Parathyroid adenoma (tissue), 2 donors: ENCODE measurements at regions not wholly inside any gene's neighbourhood (a gene's known extent, or its start where the extent isn't known, plus 50 kb on each side); places are given as distances from the start of the nearest gene placed in this dataset.

Source experiments
- H2AFZ ChIP-seq: fragments of 300-600 bp; sonication (generic); one replicate; pipeline ENCODE4 v1.7.0; 2017; ENCODE audit warnings: antibody characterized with exemption, mild to moderate bottlenecking
- H3K27ac ChIP-seq: fragments of 300-600 bp; sonication (generic); one replicate; pipeline ENCODE4 v1.7.0; 2017
- H3K27me3 ChIP-seq: fragments of 300-600 bp; sonication (generic); one replicate; pipeline ENCODE4 v1.7.0; 2017; ENCODE audit warnings: low read length; ENCODE audit not compliant: control insufficient read depth, insufficient read depth
- H3K36me3 ChIP-seq: fragments of 300-600 bp; sonication (generic); one replicate; pipeline ENCODE4 v1.7.0; 2017; ENCODE audit warnings: low read length; ENCODE audit not compliant: control insufficient read depth, insufficient read depth
- H3K4me1 ChIP-seq: fragments of 300-600 bp; sonication (generic); one replicate; pipeline ENCODE4 v1.7.0; 2017; ENCODE audit warnings: control low read depth
- H3K4me2 ChIP-seq: fragments of 300-600 bp; sonication (generic); one replicate; pipeline ENCODE4 v1.7.0; 2017; ENCODE audit warnings: low read length
- H3K4me3 ChIP-seq: fragments of 300-600 bp; sonication (generic); one replicate; pipeline ENCODE4 v1.7.0; 2017; ENCODE audit warnings: low read depth, low read length
- H3K79me2 ChIP-seq: fragments of 300-600 bp; sonication (generic); one replicate; pipeline ENCODE4 v1.7.0; 2017; ENCODE audit warnings: control low read depth
- H3K9ac ChIP-seq: fragments of 300-600 bp; sonication (generic); one replicate; pipeline ENCODE4 v1.7.0; 2017; ENCODE audit warnings: mild to moderate bottlenecking
- H3K9me3 ChIP-seq: fragments of 300-600 bp; sonication (generic); one replicate; pipeline ENCODE4 v1.7.0; 2017; ENCODE audit warnings: low read length; ENCODE audit not compliant: control insufficient read depth
- TF ChIP-seq, protein P1 (sequence below): fragments of 300-600 bp; sonication (generic); IDR thresholded peaks from one replicate; pipeline ENCODE4 v1.7.0; 2017; ENCODE audit warnings: antibody characterized with exemption, mild to moderate bottlenecking
- donor health status: primary hyperparathyroidism.

- no peaks in the 10 kb centered on the region for H3K27me3 ChIP-seq
- no peaks in the 10 kb centered on the region for H3K9me3 ChIP-seq
- H3K4me2 ChIP-seq = no peak overlapping the region
- no peak overlapping the region for H2AFZ ChIP-seq
- no peak overlapping the region for H3K9ac ChIP-seq
- H3K4me1 ChIP-seq = peaks cover 3% of the 10 kb centered on the region
- TF ChIP-seq, protein P1, sequence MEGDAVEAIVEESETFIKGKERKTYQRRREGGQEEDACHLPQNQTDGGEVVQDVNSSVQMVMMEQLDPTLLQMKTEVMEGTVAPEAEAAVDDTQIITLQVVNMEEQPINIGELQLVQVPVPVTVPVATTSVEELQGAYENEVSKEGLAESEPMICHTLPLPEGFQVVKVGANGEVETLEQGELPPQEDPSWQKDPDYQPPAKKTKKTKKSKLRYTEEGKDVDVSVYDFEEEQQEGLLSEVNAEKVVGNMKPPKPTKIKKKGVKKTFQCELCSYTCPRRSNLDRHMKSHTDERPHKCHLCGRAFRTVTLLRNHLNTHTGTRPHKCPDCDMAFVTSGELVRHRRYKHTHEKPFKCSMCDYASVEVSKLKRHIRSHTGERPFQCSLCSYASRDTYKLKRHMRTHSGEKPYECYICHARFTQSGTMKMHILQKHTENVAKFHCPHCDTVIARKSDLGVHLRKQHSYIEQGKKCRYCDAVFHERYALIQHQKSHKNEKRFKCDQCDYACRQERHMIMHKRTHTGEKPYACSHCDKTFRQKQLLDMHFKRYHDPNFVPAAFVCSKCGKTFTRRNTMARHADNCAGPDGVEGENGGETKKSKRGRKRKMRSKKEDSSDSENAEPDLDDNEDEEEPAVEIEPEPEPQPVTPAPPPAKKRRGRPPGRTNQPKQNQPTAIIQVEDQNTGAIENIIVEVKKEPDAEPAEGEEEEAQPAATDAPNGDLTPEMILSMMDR = no peak
- H3K27ac ChIP-seq = no peak overlapping the region
- no peaks in the 10 kb centered on the region for H3K36me3 ChIP-seq
- H3K79me2 ChIP-seq = no peaks in the 10 kb centered on the region
- H3K4me3 ChIP-seq = no peak overlapping the region
Measured at GRCh38 chr14:71366861-71367260, 459.6 kb downstream of the PCNX1 start.

GRCh38 chr14:71371711-71372396, 464.6 kb downstream of the PCNX1 start:
- H3K9ac ChIP-seq = no peak overlapping the region
- no peaks in the 10 kb centered on the region for H3K36me3 ChIP-seq
- H3K9me3 ChIP-seq = no peaks in the 10 kb centered on the region
- TF ChIP-seq, protein P1 = no peak
- peaks cover 9% of the 10 kb centered on the region for H3K79me2 ChIP-seq
- no peaks in the 10 kb centered on the region for H3K27me3 ChIP-seq
- H2AFZ ChIP-seq = no peak overlapping the region
- no peak overlapping the region for H3K4me2 ChIP-seq
- H3K27ac ChIP-seq = no peak overlapping the region
- H3K4me1 ChIP-seq = no peaks in the 10 kb centered on the region
- H3K4me3 ChIP-seq = no peak overlapping the region

DNA sequence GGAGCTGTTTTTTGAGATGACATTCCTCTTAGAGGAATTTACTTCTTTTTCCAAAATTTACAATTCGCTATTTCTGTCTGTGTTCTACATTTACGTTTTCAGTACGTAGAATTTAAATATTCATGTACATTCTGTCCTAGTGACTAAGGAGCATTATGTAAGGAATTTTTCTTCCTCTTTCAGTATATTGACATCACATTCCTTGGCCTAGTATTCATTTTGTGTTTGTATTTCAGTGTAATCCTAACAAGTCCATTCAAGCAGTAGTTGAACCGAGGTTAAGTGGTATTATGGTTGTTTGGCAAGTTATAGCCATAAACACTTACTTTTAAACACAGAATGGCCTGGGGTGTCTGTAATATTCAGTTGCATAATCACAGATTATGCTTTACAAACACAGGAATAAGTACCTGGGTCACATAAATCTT, 465.2 kb downstream of the PCNX1 start:
- Histone ChIP-seq H3K79me2 (peaks cover 13% of the 10 kb centered on the region), H2AFZ (no peak overlapping the region), H3K4me2 (no peak overlapping the region), H3K9me3 (no peaks in the 10 kb centered on the region), H3K4me3 (no peak overlapping the region), H3K9ac (no peak overlapping the region), H3K4me1 (no peaks in the 10 kb centered on the region), H3K27ac (no peak overlapping the region), H3K27me3 (no peaks in the 10 kb centered on the region), H3K36me3 (no peaks in the 10 kb centered on the region)
- TF ChIP-seq, protein P1 = no peak

GRCh38 chr14:71373773-71374172, 466.5 kb downstream of the PCNX1 start:
- peaks cover 20% of the 10 kb centered on the region for H3K79me2 ChIP-seq
- H3K36me3 ChIP-seq = no peaks in the 10 kb centered on the region
- no peak overlapping the region for H3K4me2 ChIP-seq
- H3K4me1 ChIP-seq = no peaks in the 10 kb centered on the region
- no peak overlapping the region for H3K4me3 ChIP-seq
- H3K27ac ChIP-seq = no peak overlapping the region
- H2AFZ ChIP-seq = no peak overlapping the region
- no peak overlapping the region for H3K9ac ChIP-seq
- no peaks in the 10 kb centered on the region for H3K27me3 ChIP-seq
- TF ChIP-seq, protein P1 = no peak
- H3K9me3 ChIP-seq = no peaks in the 10 kb centered on the region

GRCh38 chr14:71374989-71375388, 467.7 kb downstream of the PCNX1 start:
- no peak overlapping the region for H3K9ac ChIP-seq
- no peak overlapping the region for H3K27ac ChIP-seq
- no peaks in the 10 kb centered on the region for H3K4me1 ChIP-seq
- H3K27me3 ChIP-seq = no peaks in the 10 kb centered on the region
- no peaks in the 10 kb centered on the region for H3K36me3 ChIP-seq
- no peaks in the 10 kb centered on the region for H3K9me3 ChIP-seq
- TF ChIP-seq, protein P1 = no peak
- no peak overlapping the region for H2AFZ ChIP-seq
- H3K79me2 ChIP-seq = peaks cover 23% of the 10 kb centered on the region
- H3K4me2 ChIP-seq = no peak overlapping the region
- H3K4me3 ChIP-seq = no peak overlapping the region
